Left forelimb (tissue), 1 donor: ENCODE measurements at regions not wholly inside any gene's neighbourhood (a gene's known extent, or its start where the extent isn't known, plus 50 kb on each side); places are given as distances from the start of the nearest gene placed in this dataset.

Experiments used
- DNase-seq: peaks from one replicate; pipeline ENCODE4 v3.0.0-alpha.2; 2018; ENCODE audit warnings: low spot score

DNA sequence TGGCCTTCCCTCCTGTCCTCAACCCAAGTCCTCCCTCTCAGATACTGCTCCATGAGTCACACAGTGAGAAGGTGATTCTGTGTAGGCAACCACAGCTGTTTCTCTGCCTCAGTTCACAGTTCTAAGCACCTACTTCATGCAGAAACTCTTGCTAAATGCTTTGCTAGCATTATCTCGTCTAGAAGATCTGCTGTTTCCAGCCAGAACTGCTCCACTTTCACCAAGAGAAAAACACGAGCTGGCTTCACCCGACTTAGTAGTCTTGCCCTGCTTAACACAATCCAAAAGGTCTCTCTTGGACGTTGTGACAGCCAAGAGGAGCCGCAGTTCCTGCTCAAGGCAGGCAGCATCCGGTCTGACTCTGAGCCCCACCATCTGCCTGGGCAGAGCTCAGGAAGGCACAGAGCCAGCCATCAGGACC, 272.1 kb downstream of the UACA start:
- no peak for DNase-seq

DNA sequence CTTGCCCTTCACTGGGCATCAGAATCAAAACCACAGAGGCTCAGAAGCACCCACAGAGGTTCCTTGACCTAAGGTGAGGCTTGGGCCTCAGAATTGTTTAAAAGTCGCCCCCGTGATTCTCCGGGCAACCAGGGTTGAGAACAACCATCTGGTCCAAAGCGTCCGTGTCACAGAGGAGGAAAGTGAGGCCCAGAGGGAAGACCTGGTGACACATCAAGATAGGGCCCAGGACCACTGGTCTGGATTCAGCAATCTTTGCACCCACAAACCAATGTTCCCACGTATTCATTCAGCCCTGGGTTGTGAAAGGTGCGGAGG, 272.6 kb downstream of the UACA start:
- DNase-seq, result no peak

DNA sequence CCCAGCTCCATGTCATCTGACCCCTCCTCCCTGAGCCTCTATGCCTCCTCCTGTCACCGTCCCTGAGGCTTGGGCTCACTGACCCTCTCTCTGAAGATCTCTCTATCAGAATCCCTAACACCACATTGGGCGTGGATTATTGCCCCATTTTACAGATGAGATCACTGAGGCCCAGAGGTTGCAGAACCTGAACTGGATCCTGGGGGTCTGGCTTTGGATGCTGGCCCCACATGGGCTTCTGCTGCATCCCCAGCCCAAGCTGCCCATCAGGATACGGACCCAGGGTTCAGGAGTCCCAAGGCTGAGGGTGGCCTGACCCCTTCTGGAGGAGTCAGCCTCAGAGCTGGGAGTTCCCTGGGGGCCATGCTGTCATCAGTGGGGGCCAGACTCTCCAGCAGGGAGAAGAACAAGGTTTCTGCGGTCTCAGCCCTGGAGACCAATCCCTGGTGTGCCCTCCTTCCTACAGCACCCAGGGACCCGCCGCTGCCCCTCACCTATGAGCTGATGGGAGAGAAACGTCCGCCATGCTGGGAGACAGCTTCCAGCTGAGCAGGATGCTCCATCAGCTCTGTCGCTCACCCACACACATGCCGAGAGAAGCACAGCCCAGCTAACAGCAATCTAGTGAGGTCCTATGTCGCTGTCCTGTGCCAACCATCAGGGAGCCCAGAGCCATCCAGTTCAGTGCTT, 273.1 kb downstream of the UACA start:
- DNase-seq, result no peak

DNA sequence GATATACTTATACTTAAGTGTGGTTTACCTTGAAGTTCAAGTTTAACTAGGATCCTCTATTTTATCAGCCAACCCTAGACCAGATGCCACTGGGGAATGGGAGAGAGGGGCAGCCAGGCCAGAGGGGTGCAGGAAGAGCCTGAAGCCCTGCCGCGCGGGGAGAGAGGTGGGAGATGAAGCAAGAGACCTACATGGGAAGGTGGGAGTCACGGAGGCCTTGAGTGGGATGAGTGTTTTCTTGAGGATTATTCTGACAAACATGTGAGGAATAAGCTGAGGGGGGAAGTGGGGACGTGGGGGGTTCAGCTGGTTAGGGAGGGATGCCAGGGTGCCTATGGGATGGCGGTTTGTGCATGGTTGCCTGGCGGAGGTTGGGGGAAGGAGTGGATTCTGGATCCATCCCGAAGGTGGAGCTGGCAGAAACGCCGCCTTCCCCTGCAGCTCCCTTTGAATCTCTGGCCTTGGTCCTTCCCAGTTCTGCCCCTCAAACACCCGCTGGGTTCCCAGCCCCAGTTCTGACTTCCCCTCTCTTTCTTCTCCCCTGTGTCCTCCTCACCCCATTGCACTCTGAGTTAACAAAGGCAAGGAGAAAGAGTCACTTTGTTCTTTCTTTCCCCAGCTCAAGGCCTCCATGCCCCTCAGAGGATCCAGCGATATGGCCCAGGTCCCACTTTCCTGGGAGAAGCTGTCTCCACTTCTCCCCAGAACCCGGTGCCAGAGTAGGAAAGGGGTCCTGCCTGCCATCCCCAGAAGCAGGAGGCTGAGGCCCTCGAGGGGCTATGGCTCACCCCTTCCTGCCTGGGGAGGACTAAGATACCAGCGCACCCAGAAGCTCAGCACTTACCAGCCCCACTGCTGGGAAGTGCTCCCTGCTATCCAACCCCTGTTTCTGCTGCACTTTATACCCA, 274.2 kb downstream of the UACA start:
- no peak for DNase-seq

DNA sequence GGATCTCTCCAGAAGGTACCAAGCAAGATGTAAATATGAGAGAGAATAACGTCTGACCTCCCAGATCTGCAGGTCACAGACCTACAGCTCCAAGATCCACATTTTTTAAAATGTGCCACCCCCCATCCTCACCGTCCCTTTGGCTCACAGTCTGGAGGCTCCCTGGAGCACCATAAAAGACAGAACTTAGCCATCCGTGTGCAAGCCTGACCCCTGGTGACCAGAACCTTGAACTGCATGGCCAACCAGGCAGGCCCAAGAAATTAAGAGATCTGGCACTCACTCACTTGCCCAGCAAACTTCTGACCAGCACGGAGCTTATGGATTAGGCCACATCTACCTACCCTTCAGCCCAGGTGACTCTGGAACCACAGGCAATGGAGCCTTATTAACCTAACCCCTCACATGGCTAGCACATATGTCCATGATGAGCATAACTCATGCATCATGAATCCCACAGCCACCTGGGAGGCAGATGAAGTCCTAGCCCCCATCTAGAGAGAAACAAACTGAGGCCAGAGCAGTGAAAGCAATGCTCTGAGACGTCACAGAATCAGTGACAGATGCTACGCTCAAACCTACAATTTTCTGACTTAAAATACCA, 275.3 kb downstream of the UACA start:
- DNase-seq, result no peak

DNA sequence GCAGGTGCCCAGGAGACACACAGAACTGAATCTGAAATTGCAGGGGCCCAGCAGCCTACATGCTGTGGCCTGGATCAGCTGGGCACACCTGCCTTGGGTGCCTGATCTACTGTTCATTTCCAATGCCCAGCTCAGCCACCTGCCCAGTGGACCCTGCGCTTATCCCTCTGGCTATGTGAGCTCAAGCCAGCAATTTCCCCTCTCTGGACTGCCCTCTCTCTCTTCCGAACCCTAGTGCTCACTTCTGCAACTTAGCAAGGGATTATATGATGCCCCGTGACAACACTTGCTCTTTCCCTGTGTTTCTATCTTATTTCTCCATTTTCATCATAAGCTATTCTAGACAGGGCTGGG, 276.0 kb downstream of the UACA start:
- no peak for DNase-seq

DNA sequence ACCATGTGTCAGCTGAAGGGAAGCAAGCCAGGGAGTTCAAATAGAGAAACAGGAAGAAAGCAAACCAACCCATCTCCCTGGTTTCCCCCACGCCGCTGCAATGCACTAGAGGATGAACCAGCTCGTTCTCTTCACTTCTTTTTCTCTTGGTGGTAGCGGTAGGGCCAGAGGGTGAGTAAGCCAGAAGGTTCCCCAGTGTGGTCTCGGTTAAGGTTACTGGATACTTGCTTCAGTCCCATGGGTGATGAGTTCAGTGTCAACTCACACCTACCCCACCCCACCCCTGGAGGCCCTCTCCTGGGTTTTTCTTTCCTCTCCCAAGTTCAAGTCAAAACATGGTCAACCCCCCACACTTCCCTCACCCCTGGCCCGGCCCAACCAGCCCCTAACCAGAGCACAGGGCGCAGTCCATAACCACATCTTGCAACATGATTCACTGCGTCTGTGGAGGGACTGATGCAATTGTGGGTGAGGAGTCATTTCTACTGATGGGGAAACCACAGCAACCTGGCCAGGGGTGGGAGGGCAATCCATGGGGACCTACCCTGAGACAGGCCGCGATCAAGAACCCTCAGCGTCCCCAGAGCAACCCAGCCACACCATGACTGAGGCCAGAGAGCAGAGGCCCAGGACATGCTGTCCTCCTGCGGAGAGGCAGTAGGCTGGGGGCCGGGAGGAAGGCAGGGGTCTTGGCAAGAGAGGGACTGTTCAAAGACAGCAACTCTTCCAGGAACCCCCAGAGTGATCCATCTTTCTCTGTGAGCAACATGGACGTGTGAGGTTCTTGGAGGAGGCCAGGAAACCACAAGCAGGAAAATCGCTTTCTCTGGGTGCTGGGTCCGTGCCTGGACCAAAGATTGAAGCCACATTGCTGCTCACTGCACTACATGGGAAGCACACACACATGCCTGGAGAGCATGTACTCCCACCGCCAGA, 276.6 kb downstream of the UACA start:
- DNase-seq, result no peak

DNA sequence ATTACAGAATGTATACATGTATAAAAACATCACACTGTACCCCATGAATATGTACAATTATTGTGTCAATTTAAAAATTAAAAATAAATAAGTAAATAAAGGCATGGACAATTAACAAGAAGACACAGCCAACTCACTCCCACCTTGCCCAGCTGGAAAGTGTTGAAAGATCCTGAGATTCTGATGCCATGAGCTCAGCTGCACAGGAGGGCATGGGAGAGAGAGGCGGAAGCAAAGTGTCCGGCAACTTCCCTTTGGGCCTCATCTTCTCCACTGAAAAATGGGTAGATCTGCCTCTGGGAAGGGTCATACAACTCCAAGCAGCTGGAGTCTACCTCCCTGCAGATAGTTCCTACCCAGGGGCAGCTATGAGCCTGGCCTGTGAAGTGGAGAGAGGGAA, 277.3 kb downstream of the UACA start:
- no peak for DNase-seq

DNA sequence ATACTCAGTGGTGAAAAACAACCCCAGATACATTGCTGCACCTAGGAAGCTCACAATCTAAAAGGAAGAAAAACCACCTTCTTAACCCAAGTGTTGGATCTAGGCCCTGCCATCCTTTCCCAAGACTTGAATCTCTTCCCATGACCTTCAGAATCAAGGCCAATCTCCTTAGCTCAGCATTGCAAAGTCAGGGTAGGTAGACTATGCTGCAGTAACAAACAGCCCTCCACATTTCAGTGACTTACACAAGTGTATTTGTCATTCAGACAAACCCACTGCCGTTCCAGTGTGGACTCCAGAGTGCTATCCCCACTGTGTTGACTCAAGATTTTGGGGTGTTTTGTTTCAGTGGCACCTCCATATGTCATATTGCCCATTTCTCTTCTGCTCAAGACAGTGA, 278.4 kb downstream of the UACA start:
- no peak for DNase-seq

DNA sequence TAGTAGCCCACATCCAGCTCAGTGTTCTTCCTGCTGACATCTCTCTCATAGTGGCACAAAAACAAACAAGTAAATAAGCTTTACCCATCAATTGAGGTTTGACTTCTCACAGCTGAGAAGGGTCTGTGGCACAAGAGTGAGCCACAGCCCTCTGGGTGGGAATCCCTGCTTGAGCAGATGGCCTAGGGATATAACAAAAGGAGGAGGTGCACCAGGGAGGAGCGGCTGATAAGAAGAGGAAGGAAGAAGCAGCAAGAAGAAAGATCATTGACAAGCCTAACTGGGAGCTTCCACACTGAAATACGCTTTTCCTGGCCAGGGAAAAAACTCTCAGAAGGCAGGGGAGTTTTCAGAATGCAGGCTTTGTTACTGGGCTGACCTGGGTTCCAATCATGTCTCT, 279.8 kb downstream of the UACA start:
- DNase-seq, result no peak

DNA sequence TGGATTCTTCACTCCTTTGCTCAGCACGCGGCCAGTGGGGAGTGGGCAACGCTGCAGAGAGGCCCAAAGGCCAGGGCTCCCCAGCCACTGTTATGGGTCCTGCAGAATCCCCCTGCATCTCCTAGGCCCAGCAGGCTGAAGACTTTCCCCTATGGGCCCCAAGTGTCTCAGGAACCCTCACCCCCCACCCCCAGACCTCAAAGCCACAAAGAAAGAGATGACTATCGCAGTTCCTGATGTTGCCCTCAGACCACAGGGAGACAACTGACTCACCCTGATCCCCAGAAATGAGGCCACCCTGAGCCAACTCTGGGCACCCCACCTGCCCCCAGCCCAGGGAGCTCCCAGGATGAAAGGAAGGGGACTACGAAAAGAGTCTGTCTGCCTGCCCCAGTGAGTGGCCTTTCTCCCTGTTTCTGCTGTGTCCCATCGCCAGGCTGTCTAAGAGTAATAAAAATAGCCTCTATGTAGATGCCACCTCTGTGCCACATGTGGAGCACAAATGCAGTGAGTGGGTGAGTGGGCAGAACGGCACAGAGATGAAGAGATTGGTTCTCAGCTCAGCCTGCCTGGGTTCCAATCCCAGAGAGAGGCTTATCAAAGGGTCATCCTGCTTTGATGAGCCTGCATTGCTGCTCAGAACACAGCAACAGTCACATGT, 283.0 kb downstream of the UACA start:
- DNase-seq, result no peak

DNA sequence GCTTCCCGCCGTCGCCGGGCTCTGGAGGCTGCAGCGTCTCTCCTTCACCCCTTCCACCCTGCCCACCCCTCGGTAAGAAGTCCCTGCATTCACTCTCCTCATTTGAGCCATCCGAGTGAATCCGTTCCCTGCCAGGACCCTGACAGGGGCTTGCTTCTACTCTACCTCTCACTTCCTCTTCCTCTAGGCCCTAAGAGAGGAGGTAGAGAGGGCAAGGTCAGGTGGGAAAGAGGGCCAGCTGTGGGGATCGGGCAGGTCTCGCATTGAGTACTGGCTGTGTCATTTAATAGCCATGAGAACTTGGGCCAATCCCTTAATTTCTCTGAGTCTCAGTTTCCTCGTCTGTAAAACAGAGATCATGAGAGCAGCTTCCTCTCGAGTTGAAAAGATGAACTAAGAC, 283.6 kb downstream of the UACA start:
- DNase-seq, result no peak

DNA sequence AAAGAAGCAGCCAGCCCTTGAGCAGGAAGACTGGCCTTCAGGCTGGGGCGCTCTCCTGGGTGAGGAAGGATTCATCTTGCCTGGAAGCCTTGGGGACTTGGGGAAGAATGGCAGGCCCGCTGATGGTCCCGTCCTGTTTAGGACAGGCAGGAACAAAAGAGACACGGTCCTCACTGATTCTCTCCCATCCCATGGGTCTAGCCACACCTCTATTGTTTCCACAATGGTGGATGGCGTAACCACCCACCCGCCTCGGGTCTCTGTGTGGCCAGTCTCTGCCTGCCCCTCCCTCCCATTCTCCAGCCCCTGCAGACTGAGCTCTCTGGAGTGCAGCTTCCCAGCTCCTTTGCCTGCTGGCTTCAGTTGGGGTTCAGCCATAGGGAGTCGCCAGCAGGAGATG, 284.3 kb downstream of the UACA start:
- DNase-seq, result no peak

DNA sequence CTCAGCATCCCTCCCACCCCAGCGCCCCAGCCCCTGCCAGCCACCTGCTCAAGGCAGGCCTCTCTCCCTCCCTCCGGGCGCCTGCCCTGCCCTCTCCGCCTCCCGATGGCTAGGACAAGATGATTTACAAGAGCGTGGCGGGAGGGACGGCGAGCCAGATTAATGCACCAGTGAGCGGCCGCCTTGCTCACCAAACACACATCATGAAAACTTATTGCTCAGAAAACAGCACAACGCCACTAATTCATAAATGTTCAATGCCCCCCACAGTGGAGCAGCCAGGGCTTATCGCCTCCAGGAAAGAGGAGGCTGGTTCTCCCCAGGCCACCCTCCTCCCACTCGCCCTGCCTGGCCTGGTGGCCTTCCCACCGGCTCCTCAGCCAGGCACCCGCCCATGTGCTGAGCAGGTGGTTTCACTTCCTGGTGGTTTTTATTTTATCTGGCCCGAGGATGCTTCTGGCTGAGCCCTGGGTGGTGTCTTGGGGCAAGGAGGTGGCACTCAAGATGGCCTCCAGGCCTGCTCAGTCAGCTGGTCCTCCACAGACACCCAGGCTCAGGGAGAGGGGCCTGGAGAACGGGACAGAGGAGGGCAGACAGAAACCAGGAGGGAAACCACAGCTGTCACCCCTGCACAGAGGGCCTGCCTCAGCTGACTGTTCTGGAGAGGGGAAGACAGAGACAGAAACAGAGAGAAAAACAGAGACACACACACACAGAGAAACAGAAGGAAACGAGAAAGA, 284.9 kb downstream of the UACA start:
- no peak for DNase-seq

DNA sequence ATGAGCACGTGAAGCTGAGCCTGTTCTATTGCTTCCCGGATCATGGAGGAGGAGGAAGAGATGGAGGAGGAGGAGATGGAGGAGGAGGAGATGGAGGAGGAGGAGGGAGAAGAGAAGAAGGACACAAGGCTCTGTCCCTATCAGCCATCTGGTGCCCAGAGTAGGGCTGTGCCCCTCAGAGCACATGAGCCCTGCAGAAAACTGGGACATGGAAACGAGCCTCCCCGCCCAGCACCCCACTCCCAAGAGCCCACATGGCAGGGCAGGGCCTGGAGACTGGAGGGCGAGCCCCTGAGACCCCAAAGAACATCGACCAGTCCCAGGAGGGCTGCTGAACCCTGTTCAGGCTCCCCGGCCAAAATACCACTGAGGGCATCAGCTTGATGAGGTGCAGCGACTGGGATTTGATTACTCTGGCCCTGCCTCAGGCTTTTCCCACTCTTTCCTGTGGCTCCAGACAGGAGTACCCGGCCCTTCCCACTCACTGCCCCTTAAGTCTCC, 285.6 kb downstream of the UACA start:
- no peak for DNase-seq

DNA sequence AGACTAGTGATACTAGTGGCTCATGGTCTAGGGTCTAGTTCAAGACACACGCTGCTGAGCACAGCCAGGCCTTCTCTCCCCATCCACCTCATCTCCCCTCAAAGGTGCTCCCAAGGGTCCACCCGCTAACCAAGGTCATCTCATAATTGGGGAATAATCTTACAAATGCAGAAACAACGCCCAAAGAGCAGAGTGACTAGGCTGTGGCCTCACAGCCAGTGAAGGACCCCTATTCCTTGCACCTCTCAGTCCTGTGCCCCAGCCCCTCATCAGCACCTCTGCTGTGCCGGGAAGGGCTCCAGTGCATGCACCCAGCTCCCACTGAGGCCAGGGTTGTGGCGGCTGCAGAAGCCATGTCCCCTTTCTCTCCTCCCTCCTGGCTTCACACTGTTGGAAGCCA, 286.9 kb downstream of the UACA start:
- no peak for DNase-seq

DNA sequence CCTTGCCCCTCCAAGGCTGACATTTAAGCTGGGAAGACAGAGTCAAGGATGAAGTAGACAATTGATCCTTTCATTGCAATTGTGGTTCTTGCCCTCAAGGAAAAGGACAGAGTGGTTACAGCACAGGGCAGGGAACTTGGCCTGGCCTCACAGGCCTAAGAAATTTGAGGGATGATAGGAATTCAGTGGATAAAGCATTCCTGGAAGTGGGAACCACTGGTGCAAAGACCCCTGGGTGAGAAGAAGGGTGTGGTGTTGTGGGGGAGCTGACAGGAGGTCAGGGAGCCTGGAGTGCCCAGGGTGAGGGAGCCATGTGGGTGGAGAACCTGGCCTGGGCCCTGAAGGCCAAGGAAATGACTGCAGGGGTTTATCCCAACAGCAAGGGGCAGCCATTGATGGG, 287.4 kb downstream of the UACA start:
- DNase-seq, result no peak

DNA sequence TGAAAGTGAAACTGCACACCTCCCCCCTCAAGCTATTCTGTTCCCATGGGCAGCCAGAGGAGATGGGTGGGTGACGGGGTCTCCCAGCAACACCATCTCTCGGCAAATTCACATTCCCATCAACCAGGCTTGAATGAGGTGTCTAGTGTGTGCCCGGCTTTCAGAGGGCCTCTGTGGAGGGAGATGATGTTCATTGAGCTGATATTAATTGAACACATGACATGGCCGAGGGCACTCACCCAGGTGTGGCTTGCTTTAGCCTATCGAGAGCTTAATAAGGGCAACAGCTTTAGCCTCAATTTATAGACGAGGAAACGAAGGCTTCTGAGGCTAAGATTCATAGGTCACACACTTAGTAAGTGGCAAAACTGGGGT, 288.0 kb downstream of the UACA start:
- no peak for DNase-seq

DNA sequence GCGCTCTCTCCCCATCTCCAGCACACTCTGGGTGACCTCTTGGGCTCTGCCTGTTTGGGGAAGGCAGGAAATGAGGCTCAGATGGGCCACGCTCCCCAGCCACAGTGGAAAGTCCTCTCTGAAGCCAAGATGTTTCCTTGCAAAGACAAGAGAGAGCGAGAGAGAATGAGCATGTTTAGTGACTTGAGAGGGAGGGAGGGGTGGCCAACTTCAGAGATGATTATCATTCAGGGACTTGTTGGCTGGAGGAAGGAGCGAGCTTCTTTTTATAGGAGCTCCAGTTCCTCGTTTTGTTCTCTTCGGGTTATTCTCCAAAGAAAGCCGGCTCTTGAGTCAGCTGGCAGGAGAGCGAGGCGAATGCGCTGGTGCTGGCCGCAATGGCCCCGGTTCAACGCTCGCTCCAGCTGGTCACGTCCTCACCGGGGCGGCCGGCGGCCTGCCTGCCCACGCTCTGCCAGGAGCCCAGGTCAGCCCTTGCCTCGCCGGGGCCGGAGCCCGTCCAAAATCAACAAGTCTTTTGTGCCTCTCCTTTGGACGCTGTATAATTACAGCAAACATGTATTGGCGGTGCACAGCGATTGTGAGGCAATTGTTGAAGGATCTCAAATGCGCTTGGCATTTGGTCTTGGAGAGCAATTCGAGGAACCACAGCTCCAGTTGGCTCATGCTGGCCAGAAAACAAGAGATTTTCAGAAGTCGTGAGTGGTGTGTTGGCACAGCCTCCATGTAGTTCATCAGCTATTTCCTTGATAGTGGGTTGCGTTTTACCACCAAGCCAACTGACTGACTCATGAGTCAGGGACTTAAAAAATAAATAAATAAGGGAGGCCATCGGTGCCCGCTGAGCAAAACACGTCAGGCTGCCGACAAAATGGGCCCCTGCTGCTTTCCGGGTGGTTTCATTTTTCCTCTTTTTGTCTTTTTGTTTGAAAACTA, 288.6 kb downstream of the UACA start:
- DNase-seq, result peak; percentile 84
